Naive thymus-derived CD4-positive, alpha-beta T cell (primary cell): ENCODE measurements at regions not wholly inside any gene's neighbourhood (a gene's known extent, or its start where the extent isn't known, plus 50 kb on each side); places are given as distances from the start of the nearest gene placed in this dataset.
"Not testable (repeated sequence)": the region's sequence is repeated elsewhere in the genome, so short reads cannot be mapped to it uniquely, and the experiment has no call there.

Source experiments
- ATAC-seq: fragments of 150-1000 bp; cut with Tn5 transposase; 2 replicates; pipeline ENCODE4 v1.10.0; 2021; ENCODE audit warnings: mild to moderate bottlenecking, moderate library complexity
- CTCF ChIA-PET: fragments of 350-600 bp; sonication (Branson Sonifier 250); formaldehyde crosslinking; loops from one replicate; lab custom pipeline; 2021; ENCODE audit warnings: antibody characterized with exemption; lab: Charles Lee
- POLR2A ChIA-PET: fragments of 350-600 bp; sonication (Branson Sonifier 250); formaldehyde crosslinking; loops from one replicate; lab custom pipeline; 2021; ENCODE audit warnings: antibody characterized with exemption, inconsistent platforms; lab: Charles Lee
- DNase-seq, 9 donors: peaks; one replicate each; pipeline versions ENCODE4 v3.0.0 to v3.0.0-alpha.2; 2020 to 2022; ENCODE audit warnings: mixed read lengths in 1 of 9
- H3K27ac ChIP-seq: one replicate; pipeline ENCODE4 v1.7.0; 2013; ENCODE audit warnings: mild to moderate bottlenecking, low read depth, low read length, moderate library complexity
- H3K27me3 ChIP-seq, 2 donors: one replicate each; pipeline ENCODE4 v1.7.0; 2013; ENCODE audit warnings: low read length in 2 of 2, mild to moderate bottlenecking in 2 of 2, moderate library complexity in 2 of 2; ENCODE audit not compliant: control insufficient read depth in 2 of 2, insufficient read depth in 2 of 2
- H3K36me3 ChIP-seq, 3 experiments: 1 replicate in 2 of 3; 2 replicates in 1 of 3; pipeline ENCODE4 v1.7.0; 2013; ENCODE audit warnings: low read length in 3 of 3, mild to moderate bottlenecking in 3 of 3, moderate library complexity in 1 of 3; ENCODE audit not compliant: insufficient read depth in 3 of 3, control insufficient read depth in 2 of 3
- H3K4me1 ChIP-seq, 2 donors: one replicate each; pipeline ENCODE4 v1.7.0; 2013; ENCODE audit warnings: low read length in 2 of 2, mild to moderate bottlenecking in 2 of 2, moderate library complexity in 1 of 2; ENCODE audit not compliant: control insufficient read depth in 2 of 2, insufficient read depth in 2 of 2
- H3K4me3 ChIP-seq: 2 replicates; pipeline ENCODE4 v1.7.0; 2013; ENCODE audit warnings: mild to moderate bottlenecking, low read length
- H3K9me3 ChIP-seq, 3 experiments: 1 replicate in 2 of 3; 2 replicates in 1 of 3; pipeline ENCODE4 v1.7.0; 2013; ENCODE audit warnings: low read length in 3 of 3; ENCODE audit not compliant: control insufficient read depth in 2 of 3
- H3K27ac Mint-ChIP-seq, 9 donors: one replicate each; pipeline ENCODE4 v1.8.0; 2020 to 2022; ENCODE audit warnings: mixed read lengths in 9 of 9, mild to moderate bottlenecking in 8 of 9, moderate library complexity in 5 of 9, inconsistent platforms in 2 of 9
- H3K27me3 Mint-ChIP-seq, 5 donors: one replicate each; pipeline ENCODE4 v1.8.0; 2021 to 2022; ENCODE audit warnings: mixed read lengths in 5 of 5, mild to moderate bottlenecking in 1 of 5
- H3K36me3 Mint-ChIP-seq, 5 donors: one replicate each; pipeline ENCODE4 v1.8.0; 2020 to 2022; ENCODE audit warnings: mixed read lengths in 5 of 5, mild to moderate bottlenecking in 3 of 5, inconsistent platforms in 1 of 5
- H3K4me1 Mint-ChIP-seq, 7 donors: one replicate each; pipeline ENCODE4 v1.8.0; 2020 to 2022; ENCODE audit warnings: mixed read lengths in 7 of 7, mild to moderate bottlenecking in 3 of 7, inconsistent platforms in 1 of 7
- H3K4me3 Mint-ChIP-seq, 10 donors: one replicate each; pipeline ENCODE4 v1.8.0; 2020 to 2022; ENCODE audit warnings: mild to moderate bottlenecking in 10 of 10, mixed read lengths in 10 of 10, moderate library complexity in 6 of 10, inconsistent platforms in 2 of 10
- H3K9me3 Mint-ChIP-seq, 11 donors: one replicate each; pipeline ENCODE4 v1.8.0; 2020 to 2022; ENCODE audit warnings: mixed read lengths in 11 of 11, mild to moderate bottlenecking in 4 of 11, inconsistent platforms in 1 of 11, moderate library complexity in 1 of 11
- intact Hi-C, 2 donors: fragments of 100-400 bp; cut with micrococcal nuclease; formaldehyde crosslinking; loops; one replicate each; pipeline ENCODE4 v1.15.1; 2023

DNA sequence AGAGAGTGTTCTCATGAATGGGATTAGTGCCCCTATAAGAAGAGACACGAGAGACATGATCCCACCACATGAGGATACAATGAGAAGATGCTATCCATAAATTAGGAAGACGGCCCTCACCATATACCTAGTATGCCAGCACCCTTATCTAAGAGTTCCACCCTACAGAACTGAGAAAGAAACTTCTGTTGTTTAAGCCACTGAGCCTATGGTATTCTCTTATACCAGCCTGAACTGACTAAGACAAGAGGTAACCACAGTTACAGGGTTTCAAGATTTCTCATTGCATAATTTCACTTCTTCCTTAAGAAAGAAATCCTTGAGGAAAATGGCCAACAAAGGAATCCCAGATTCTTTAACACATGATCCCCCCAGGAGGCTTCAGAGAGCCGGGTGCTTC lies 412.4 kb downstream of the NTRK2 start:
- H3K9me3 ChIP-seq = no peaks in the 10 kb centered on the region
- Mint-ChIP-seq H3K9me3 (peaks cover 0 to 4% (median 0%) of the 10 kb centered on the region in 11 donors), H3K4me1 (no peaks in the 10 kb centered on the region), H3K27ac (no peak overlapping the region), H3K4me3 (no peak overlapping the region), H3K27me3 (peaks cover 0 to 32% (median 12%) of the 10 kb centered on the region in 5 donors), H3K36me3 (no peaks in the 10 kb centered on the region)
- H3K27me3 ChIP-seq = no peaks in the 10 kb centered on the region
- no peak overlapping the region for H3K4me3 ChIP-seq
- intact Hi-C loops = no loop called here
- CTCF ChIA-PET = no interaction called here
- no peaks in the 10 kb centered on the region for H3K4me1 ChIP-seq
- DNase-seq = no peak
- POLR2A ChIA-PET = no interaction called here
- no peaks in the 10 kb centered on the region for H3K36me3 ChIP-seq
- ATAC-seq = no peak
- H3K27ac ChIP-seq = no peak overlapping the region

DNA sequence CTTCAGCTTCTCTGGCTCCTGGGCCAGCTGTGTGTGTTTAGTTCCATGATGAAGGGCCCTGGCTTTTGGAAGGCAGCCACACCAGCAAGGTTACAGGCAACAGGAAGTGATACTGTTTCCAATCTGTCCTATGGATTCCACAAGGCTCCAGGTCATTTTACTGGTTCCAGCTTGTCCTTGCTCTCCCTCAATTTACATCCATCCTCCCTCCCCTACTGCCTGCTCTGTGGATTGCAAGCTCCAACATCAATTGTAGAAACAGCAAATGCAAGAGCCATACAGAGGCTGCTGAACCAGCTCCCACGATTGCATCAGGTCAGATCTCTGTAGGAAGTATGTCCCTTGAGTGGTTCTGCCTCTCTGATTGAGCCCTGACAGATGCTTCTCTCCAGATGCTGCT lies 409.8 kb downstream of the NTRK2 start:
- no peak overlapping the region for H3K4me3 ChIP-seq
- DNase-seq (no peak), ATAC-seq (no peak)
- Mint-ChIP-seq H3K9me3 (peaks cover 0 to 7% (median 2%) of the 10 kb centered on the region in 11 donors), H3K27me3 (peaks cover 0 to 27% (median 8%) of the 10 kb centered on the region in 5 donors), H3K36me3 (no peaks in the 10 kb centered on the region), H3K4me1 (no peaks in the 10 kb centered on the region), H3K4me3 (no peak overlapping the region), H3K27ac (no peak overlapping the region)
- CTCF ChIA-PET = no interaction called here
- no peaks in the 10 kb centered on the region for H3K9me3 ChIP-seq
- H3K36me3 ChIP-seq = no peaks in the 10 kb centered on the region
- intact Hi-C loops = no loop called here
- POLR2A ChIA-PET = no interaction called here
- H3K4me1 ChIP-seq = no peaks in the 10 kb centered on the region
- no peak overlapping the region for H3K27ac ChIP-seq
- no peaks in the 10 kb centered on the region for H3K27me3 ChIP-seq

DNA sequence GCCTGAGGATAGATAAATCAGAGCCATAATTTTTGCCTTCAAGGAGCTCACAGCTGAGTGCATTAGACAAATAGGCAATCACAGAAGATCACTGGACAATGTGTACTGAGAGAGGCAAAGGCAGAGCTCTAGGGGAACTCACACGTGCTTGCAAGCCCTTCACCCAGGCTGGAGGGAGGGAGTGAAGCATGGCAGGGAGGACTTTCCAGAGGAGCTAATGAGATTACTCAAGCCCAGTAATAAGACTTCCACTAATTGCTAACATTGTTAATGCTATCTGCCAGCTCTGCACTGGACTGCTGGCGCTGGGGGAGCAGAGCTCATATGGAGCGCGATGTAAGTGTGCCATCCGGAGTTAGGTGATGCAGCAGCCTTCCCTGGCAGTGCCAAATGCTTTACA lies 408.4 kb downstream of the NTRK2 start:
- H3K4me1 ChIP-seq = no peaks in the 10 kb centered on the region
- Mint-ChIP-seq H3K4me3 (no peak overlapping the region), H3K27ac (no peak overlapping the region), H3K4me1 (no peaks in the 10 kb centered on the region), H3K9me3 (peaks cover 0 to 7% (median 2%) of the 10 kb centered on the region in 11 donors), H3K36me3 (no peaks in the 10 kb centered on the region), H3K27me3 (peaks cover 0 to 27% (median 8%) of the 10 kb centered on the region in 5 donors)
- no peak overlapping the region for H3K4me3 ChIP-seq
- intact Hi-C loops = no loop called here
- no peaks in the 10 kb centered on the region for H3K36me3 ChIP-seq
- no peaks in the 10 kb centered on the region for H3K9me3 ChIP-seq
- H3K27ac ChIP-seq = no peak overlapping the region
- ATAC-seq (no peak), DNase-seq (no peak)
- ChIA-PET POLR2A (no interaction called here), CTCF (no interaction called here)
- H3K27me3 ChIP-seq = no peaks in the 10 kb centered on the region

DNA sequence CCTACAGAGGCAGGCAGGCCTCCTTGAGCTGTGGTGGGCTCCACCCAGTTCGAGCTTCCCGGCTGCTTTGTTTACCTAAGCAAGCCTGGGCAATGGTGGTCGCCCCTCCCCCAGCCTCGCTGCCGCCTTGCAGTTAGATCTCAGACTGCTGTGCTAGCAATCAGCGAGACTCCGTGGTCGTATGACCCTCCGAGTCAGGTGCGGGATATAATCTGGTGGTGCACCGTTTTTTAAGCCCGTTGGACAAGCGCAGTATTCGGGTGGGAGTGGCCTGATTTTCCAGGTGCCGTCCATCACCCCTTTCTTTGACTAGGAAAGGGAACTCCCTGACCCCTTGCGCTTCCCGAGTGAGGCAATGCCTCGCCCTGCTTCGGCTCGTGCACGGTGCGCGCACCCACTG lies 407.6 kb downstream of the NTRK2 start:
- CTCF ChIA-PET, POLR2A ChIA-PET, ATAC-seq, H3K4me1 ChIP-seq, H3K27ac Mint-ChIP-seq, H3K9me3 Mint-ChIP-seq, H3K36me3 ChIP-seq, H3K9me3 ChIP-seq, intact Hi-C loops, H3K27me3 ChIP-seq, H3K27ac ChIP-seq, H3K4me3 ChIP-seq, DNase-seq, H3K36me3 Mint-ChIP-seq, H3K4me1 Mint-ChIP-seq, H3K4me3 Mint-ChIP-seq: not testable (repeated sequence)
- peaks cover 0 to 27% (median 8%) of the 10 kb centered on the region in 5 donors for H3K27me3 Mint-ChIP-seq
